ENCODE measurements at regions not wholly inside any gene's neighbourhood (a gene's known extent, or its start where the extent isn't known, plus 50 kb on each side); places are given as distances from the start of the nearest gene placed in this dataset.

GRCh38 chr4:66662620-66663019 is 882.7 kb downstream of the CENPC start:
- TF ChIP-seq CTCF (conservative IDR thresholded peaks at IDR 0.05; ENCODE audit: low read length) (no peak), EZH2phosphoT487 (IDR thresholded peaks at IDR 0.05; ENCODE audit: borderline replicate concordance, low read depth, low read length) (no peak)

Data from OCI-LY7 (cell line).